ENCODE measurements at regions not wholly inside any gene's neighbourhood (a gene's known extent, or its start where the extent isn't known, plus 50 kb on each side); places are given as distances from the start of the nearest gene placed in this dataset.

GRCh38 chr3:43923104-43923882, 232.6 kb downstream of the ABHD5 start:
- ATAC-seq: no peak
- WGBS (ENCODE audit: insufficient coverage): 14% methylated on average over 13 of the region's 13 CpGs
- Histone ChIP-seq H3K36me3 (ENCODE audit: control insufficient read depth, insufficient read depth, low read length) (no peaks in the 10 kb centered on the region), H3K27ac (ENCODE audit: low read length) (no peak overlapping the region), H3K4me1 (ENCODE audit: control insufficient read depth, insufficient read depth, low read length) (no peaks in the 10 kb centered on the region), H3K4me3 (ENCODE audit: low read length) (no peak overlapping the region), H3K9me3 (ENCODE audit: control insufficient read depth, insufficient read depth, low read length) (no peaks in the 10 kb centered on the region), H3K27me3 (ENCODE audit: control insufficient read depth, insufficient read depth, low read length) (peaks cover 11% of the 10 kb centered on the region)
- peaks cover 28 to 47% of the 10 kb centered on the region in 2 donors for H3K27me3 Mint-ChIP-seq (ENCODE audit: low read depth in 2 of 2)
- no peak for TF ChIP-seq CTCF (IDR thresholded peaks at IDR 0.05)
- intact Hi-C loops (cut with micrococcal nuclease): no loop called here
- no peaks in the 10 kb centered on the region for H3K9me3 Mint-ChIP-seq
- H3K36me3 Mint-ChIP-seq: no peaks in the 10 kb centered on the region
- H3K27ac Mint-ChIP-seq: no peak overlapping the region
- peaks cover 0 to 8% of the 10 kb centered on the region in 2 donors for H3K4me1 Mint-ChIP-seq
- no peak overlapping the region for H3K4me3 Mint-ChIP-seq
- DNase-seq: no peak

GRCh38 chr3:43926055-43926454, 235.3 kb downstream of the ABHD5 start:
- Histone ChIP-seq H3K36me3 (ENCODE audit: control insufficient read depth, insufficient read depth, low read length) (no peaks in the 10 kb centered on the region), H3K4me3 (ENCODE audit: low read length) (no peak overlapping the region)
- WGBS (ENCODE audit: insufficient coverage): 89% methylated on average over 4 of the region's 5 CpGs

GRCh38 chr3:43932921-43933320, 242.2 kb downstream of the ABHD5 start:
- no peak for TF ChIP-seq CTCF (IDR thresholded peaks at IDR 0.05)
- no peak for ATAC-seq
- no peaks in the 10 kb centered on the region for H3K4me1 ChIP-seq (ENCODE audit: control insufficient read depth, insufficient read depth, low read length)
- H3K36me3 ChIP-seq (ENCODE audit: control insufficient read depth, insufficient read depth, low read length): no peaks in the 10 kb centered on the region
- no peaks in the 10 kb centered on the region for H3K27me3 ChIP-seq (ENCODE audit: control insufficient read depth, insufficient read depth, low read length)
- no peak overlapping the region for H3K27ac Mint-ChIP-seq
- intact Hi-C loops (cut with micrococcal nuclease): no loop called here
- no peak for DNase-seq
- H3K4me1 Mint-ChIP-seq: no peaks in the 10 kb centered on the region
- H3K27me3 Mint-ChIP-seq (ENCODE audit: low read depth in 2 of 2): peaks cover 22 to 33% of the 10 kb centered on the region in 2 donors
- no peaks in the 10 kb centered on the region for H3K9me3 ChIP-seq (ENCODE audit: control insufficient read depth, insufficient read depth, low read length)
- H3K9me3 Mint-ChIP-seq: peaks cover 2% of the 10 kb centered on the region in 2 donors
- H3K36me3 Mint-ChIP-seq: no peaks in the 10 kb centered on the region
- H3K4me3 Mint-ChIP-seq: no peak overlapping the region
- no peak overlapping the region for H3K27ac ChIP-seq (ENCODE audit: low read length)
- H3K4me3 ChIP-seq (ENCODE audit: low read length): no peak overlapping the region
- 47% methylated on average over 3 of the region's 3 CpGs for WGBS (ENCODE audit: insufficient coverage)

More at GRCh38 chr3:43926055-43926454, 235.3 kb downstream of the ABHD5 start:
- no peak for TF ChIP-seq CTCF (IDR thresholded peaks at IDR 0.05)
- intact Hi-C loops (cut with micrococcal nuclease): no loop called here
- Mint-ChIP-seq H3K27me3 (ENCODE audit: low read depth in 2 of 2) (peaks cover 27 to 54% of the 10 kb centered on the region in 2 donors), H3K4me1 (peaks cover 0 to 8% of the 10 kb centered on the region in 2 donors), H3K27ac (no peak overlapping the region), H3K9me3 (no peaks in the 10 kb centered on the region), H3K36me3 (no peaks in the 10 kb centered on the region), H3K4me3 (no peak overlapping the region)
- no peak for ATAC-seq
- Histone ChIP-seq H3K27me3 (ENCODE audit: control insufficient read depth, insufficient read depth, low read length) (peaks cover 11% of the 10 kb centered on the region), H3K4me1 (ENCODE audit: control insufficient read depth, insufficient read depth, low read length) (no peaks in the 10 kb centered on the region), H3K9me3 (ENCODE audit: control insufficient read depth, insufficient read depth, low read length) (no peaks in the 10 kb centered on the region), H3K27ac (ENCODE audit: low read length) (no peak overlapping the region)
- no peak for DNase-seq

GRCh38 chr3:43948013-43948412, 257.3 kb downstream of the ABHD5 start:
- H3K9me3 ChIP-seq (ENCODE audit: control insufficient read depth, insufficient read depth, low read length): no peaks in the 10 kb centered on the region
- no peak for ATAC-seq
- DNase-seq: no peak
- H3K4me3 Mint-ChIP-seq: no peak overlapping the region
- H3K27ac Mint-ChIP-seq: no peak overlapping the region
- H3K36me3 Mint-ChIP-seq: no peaks in the 10 kb centered on the region
- H3K27me3 Mint-ChIP-seq (ENCODE audit: low read depth in 2 of 2): peaks cover 0 to 8% of the 10 kb centered on the region in 2 donors
- no peaks in the 10 kb centered on the region for H3K9me3 Mint-ChIP-seq
- 62% methylated on average over 5 of the region's 5 CpGs for WGBS (ENCODE audit: insufficient coverage)
- no peaks in the 10 kb centered on the region for H3K4me1 ChIP-seq (ENCODE audit: control insufficient read depth, insufficient read depth, low read length)
- H3K36me3 ChIP-seq (ENCODE audit: control insufficient read depth, insufficient read depth, low read length): no peaks in the 10 kb centered on the region
- no peaks in the 10 kb centered on the region for H3K27me3 ChIP-seq (ENCODE audit: control insufficient read depth, insufficient read depth, low read length)
- H3K4me3 ChIP-seq (ENCODE audit: low read length): no peak overlapping the region
- intact Hi-C loops (cut with micrococcal nuclease): no loop called here
- no peaks in the 10 kb centered on the region for H3K4me1 Mint-ChIP-seq
- no peak overlapping the region for H3K27ac ChIP-seq (ENCODE audit: low read length)
- no peak for TF ChIP-seq CTCF (IDR thresholded peaks at IDR 0.05)
